ENCODE measurements at regions not wholly inside any gene's neighbourhood (a gene's known extent, or its start where the extent isn't known, plus 50 kb on each side); places are given as distances from the start of the nearest gene placed in this dataset.
A peak's percentile ranks its signal among the peaks of the same experiment; 100 is the strongest.

DNA sequence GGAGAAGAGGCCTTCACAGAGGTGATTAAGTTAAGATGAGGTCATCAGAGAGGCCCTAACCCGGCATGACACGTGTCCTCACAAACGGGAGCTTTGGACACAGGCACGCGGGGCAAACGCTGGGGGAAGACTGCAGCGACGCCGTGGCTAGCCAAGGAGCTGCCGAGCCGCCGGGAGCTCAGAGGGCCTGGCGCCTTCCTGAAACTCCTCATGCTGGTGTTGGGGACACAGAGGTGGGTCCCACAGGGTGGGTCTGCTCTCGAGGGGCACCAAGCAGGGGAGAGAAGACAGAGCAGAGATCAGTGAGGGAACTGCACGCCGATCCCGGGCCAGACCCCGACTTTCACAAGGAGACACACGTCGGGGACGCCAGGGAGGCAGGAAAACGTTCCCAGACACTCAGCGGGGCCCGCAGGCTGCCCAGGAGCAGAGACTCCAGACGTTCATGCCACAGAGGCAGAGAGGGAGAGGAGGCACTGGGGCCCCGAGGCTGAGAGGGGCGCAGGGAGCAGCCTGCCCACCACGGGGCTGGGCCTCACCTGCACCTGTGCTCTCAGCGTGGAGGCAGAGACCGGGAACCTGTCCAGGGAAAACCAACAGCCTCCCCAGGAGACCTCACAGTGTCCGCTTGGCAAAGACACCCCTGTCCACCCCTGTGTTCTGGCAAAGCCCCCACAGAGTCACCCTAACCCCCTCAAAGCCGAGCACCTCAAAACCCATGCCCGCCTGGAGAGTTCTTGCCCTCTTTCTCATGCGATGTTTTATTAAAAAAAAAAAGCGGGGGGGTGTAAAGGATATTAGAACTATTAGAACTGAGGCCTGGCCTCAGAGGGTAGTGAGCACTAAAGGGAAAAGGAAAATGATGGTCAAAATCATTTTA lies 103.8 kb downstream of the PDGFA start:
- FAIRE-seq (no peak), DNase-seq (ENCODE audit: low read depth) (no peak)
- TF ChIP-seq, protein P1, sequence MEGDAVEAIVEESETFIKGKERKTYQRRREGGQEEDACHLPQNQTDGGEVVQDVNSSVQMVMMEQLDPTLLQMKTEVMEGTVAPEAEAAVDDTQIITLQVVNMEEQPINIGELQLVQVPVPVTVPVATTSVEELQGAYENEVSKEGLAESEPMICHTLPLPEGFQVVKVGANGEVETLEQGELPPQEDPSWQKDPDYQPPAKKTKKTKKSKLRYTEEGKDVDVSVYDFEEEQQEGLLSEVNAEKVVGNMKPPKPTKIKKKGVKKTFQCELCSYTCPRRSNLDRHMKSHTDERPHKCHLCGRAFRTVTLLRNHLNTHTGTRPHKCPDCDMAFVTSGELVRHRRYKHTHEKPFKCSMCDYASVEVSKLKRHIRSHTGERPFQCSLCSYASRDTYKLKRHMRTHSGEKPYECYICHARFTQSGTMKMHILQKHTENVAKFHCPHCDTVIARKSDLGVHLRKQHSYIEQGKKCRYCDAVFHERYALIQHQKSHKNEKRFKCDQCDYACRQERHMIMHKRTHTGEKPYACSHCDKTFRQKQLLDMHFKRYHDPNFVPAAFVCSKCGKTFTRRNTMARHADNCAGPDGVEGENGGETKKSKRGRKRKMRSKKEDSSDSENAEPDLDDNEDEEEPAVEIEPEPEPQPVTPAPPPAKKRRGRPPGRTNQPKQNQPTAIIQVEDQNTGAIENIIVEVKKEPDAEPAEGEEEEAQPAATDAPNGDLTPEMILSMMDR (IDR thresholded peaks at IDR 0.05; ENCODE audit: insufficient read depth, low read length, severe bottlenecking): no peak
- Histone ChIP-seq H3K36me3 (ENCODE audit: control insufficient read depth, insufficient read depth, low read length) (no peaks in the 10 kb centered on the region), H3K27me3 (ENCODE audit: control insufficient read depth, insufficient read depth, low read length) (no peaks in the 10 kb centered on the region), H3K4me3 (ENCODE audit: low read depth, low read length) (no peak overlapping the region)

DNA sequence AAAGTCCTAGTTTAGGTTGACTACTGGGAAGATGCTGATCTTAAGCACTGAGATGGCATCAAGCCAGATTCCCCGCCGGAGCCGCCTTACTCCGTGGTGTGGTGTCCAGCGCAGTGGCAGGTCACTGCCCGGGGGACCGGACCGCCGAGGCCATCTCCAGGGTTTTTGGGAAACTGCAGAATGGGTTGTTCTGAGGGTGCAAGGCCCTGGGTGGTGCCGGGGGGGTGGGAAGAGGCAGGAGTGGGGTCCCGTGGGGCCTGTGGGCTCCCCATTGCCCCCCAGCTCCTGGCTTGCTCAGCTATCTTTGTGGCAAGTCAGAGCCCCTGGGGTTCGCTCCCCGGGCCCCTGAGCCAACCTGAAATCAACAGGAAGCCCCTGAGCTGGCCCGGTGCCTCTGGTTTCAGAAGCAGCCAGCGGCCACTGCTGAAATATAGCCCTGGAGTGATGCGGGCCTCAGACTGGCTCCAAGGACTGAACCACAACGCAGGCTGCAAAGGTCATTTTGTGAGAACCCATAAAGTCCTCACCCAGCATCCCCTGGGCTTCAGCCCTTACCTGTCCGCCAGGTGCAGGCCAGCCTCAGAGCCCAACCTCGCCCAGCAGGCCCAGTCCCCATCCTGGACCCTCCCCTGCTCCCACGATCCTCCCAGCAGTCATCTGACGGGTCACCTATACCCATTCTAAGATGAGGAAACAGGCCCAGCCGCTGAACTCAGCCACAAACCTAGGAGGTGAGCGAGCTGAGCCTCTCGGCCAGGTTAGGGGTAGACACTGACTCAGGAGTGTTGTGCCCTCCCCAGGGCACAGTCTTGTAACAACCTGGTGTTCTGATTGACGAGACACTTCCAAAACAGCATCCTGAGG lies 102.7 kb downstream of the PDGFA start:
- TF ChIP-seq, protein P1 (IDR thresholded peaks at IDR 0.05; ENCODE audit: insufficient read depth, low read length, severe bottlenecking): no peak
- Histone ChIP-seq H3K36me3 (ENCODE audit: control insufficient read depth, insufficient read depth, low read length) (no peaks in the 10 kb centered on the region), H3K4me3 (ENCODE audit: low read depth, low read length) (no peak overlapping the region), H3K27me3 (ENCODE audit: control insufficient read depth, insufficient read depth, low read length) (no peaks in the 10 kb centered on the region)
- FAIRE-seq (no peak), DNase-seq (ENCODE audit: low read depth) (no peak)

DNA sequence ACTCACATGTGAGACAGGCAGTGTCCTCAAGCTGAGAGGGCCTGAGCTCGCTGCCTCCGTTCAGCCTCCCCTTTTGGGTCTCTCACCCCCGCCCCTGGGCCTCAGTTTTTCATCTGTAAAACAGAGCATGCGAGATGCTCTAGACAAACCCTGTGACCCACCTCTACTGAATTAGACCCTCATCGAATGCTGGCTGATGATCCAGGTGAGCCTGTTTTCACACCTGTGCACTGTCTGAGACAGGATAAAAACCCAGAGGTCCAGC lies 102.1 kb downstream of the PDGFA start:
- TF ChIP-seq, protein P1 (IDR thresholded peaks at IDR 0.05; ENCODE audit: insufficient read depth, low read length, severe bottlenecking): no peak
- no peak for DNase-seq (ENCODE audit: low read depth)
- Histone ChIP-seq H3K36me3 (ENCODE audit: control insufficient read depth, insufficient read depth, low read length) (no peaks in the 10 kb centered on the region), H3K4me3 (ENCODE audit: low read depth, low read length) (no peak overlapping the region), H3K27me3 (ENCODE audit: control insufficient read depth, insufficient read depth, low read length) (no peaks in the 10 kb centered on the region)
- no peak for FAIRE-seq

DNA sequence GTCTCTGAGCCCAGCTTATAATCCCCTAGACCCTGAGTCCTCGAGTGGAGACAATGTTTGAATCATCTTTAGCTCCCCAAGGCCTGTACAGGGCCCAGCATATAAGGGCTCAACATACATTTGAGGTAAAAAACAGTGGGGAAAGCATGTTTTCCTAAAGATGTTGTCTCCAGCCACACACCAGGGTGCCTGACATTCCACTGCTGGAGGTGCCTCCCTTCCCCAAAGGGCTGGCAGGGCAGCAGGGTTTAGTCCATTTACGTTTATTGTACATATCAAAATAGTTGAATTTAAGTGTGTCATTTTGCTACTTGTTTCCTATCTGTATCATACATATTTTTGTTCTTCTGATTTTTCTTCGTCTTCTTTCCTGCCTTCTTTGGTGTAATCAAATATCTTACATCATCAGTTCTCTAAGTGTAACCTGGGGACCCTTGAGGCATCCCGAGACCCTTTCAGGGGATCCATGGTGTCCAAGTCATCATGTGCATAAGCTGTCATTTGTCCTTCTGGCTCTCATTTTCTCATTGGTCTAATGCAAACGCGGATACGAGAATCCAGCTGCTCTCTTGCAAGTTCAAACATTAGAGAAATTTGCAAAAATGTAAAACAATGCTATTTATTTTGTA lies 101.6 kb downstream of the PDGFA start:
- Histone ChIP-seq H3K36me3 (ENCODE audit: control insufficient read depth, insufficient read depth, low read length) (no peaks in the 10 kb centered on the region), H3K4me3 (ENCODE audit: low read depth, low read length) (no peak overlapping the region), H3K27me3 (ENCODE audit: control insufficient read depth, insufficient read depth, low read length) (no peaks in the 10 kb centered on the region)
- no peak for DNase-seq (ENCODE audit: low read depth)
- TF ChIP-seq, protein P1 (IDR thresholded peaks at IDR 0.05; ENCODE audit: insufficient read depth, low read length, severe bottlenecking): no peak
- peak; percentile 40 for FAIRE-seq

DNA sequence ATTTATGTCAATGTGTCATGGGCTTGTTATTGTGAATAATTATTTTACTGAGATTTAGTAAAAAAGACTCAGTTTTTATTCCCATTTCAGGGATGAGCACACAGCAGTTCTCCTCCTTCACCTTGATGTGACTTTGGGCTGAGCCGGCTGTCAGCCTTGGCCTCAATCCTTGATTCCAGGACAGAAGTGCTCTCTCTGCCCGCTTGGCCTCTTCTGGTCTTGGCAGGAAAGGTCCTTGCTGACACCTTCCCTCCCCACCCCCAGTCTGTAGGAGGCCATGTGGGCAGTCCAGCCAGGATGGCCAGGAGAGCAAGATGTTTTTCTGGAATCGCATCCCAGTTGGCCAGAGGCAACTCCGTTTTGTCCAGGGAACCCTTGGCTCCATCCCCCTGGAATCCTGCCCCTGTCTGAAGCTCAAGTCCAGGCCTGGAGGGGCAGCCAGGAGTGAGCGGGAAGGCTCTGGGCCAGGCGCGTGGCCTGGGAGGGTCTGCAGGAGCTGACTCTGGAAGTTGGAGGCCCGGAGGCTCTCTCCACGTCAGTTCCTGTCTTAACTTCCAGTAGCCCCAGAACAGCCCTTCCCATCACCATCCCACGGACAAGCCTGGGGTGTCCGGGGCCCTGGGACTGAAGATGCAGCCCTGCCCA lies 100.9 kb downstream of the PDGFA start:
- H3K27me3 ChIP-seq (ENCODE audit: control insufficient read depth, insufficient read depth, low read length): no peaks in the 10 kb centered on the region
- DNase-seq (ENCODE audit: low read depth) (no peak), FAIRE-seq (no peak)
- H3K36me3 ChIP-seq (ENCODE audit: control insufficient read depth, insufficient read depth, low read length): no peaks in the 10 kb centered on the region
- TF ChIP-seq, protein P1 (IDR thresholded peaks at IDR 0.05; ENCODE audit: insufficient read depth, low read length, severe bottlenecking): no peak
- no peak overlapping the region for H3K4me3 ChIP-seq (ENCODE audit: low read depth, low read length)
